ENCODE measurements at regions not wholly inside any gene's neighbourhood (a gene's known extent, or its start where the extent isn't known, plus 50 kb on each side); places are given as distances from the start of the nearest gene placed in this dataset.

- TF ChIP-seq ZNF274 (IDR thresholded peaks at IDR 0.05; ENCODE audit: low read depth, low read length) (no peak), SUZ12 (IDR thresholded peaks at IDR 0.05; ENCODE audit: extremely low read depth, insufficient read depth, insufficient read length) (no peak), YY1 (IDR thresholded peaks at IDR 0.05; ENCODE audit: insufficient read depth, insufficient read length) (no peak)
Observed at GRCh38 chr9:7860335-7860709, 60.7 kb upstream of the DMAC1 start.
